Stimulated activated CD8-positive, alpha-beta memory T cell treated with anti-CD3 and anti-CD28 coated beads, Interleukin-15, amount 100 ng/mL, for 1 hour (primary cell): ENCODE measurements at regions not wholly inside any gene's neighbourhood (a gene's known extent, or its start where the extent isn't known, plus 50 kb on each side); places are given as distances from the start of the nearest gene placed in this dataset.

Experiments
- DNase-seq: peaks from one replicate; pipeline ENCODE4 v3.0.0-alpha.2; 2020; ENCODE audit warnings: low read depth

GRCh38 chr3:72299321-72299802 lies 514.4 kb upstream of the PROK2 start:
- no peak for DNase-seq

DNA sequence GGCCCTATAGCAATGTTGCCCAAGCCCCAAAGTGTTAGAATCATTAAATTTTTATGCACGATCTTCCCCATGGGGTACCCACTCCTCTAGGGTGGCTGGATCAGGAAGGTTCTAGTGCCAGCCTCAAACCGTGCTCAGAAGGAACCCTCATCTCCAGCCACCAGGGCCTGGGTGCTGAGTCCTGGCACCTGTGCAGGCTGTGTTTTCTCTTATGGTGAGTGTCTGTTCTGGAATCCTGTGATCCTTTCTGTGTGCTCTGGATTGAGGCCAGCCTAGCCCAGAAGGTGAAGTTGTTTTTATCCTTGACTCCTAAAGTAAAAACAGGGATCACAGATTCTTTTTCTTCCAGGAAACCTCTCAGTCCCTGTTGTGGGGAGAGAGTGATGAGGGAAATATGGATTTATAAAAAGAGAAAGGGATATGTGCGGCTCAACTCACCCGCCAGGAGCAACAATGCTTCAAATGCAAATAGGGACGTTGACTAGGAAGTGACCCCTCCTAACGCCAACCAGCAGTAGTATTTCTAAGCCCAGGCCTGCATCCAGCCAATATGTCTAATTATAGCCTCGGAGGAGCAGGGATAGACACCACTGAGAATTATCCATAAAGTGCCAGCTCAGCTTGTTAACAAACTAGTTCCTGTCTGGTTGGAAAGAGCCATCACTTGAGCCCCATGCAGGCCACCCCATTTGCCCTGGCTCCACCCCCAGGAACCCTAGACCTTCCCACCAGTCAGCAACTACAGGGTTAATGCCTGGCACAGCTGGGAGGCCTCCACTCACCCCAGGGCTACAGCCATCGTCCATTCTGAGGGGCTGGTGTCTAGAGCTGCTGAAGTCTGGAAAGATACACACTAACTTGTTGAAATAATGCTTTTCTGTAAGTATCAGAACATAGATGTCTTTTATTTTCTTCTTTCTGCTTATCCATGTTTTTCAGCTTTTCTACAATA lies 513.5 kb upstream of the PROK2 start:
- no peak for DNase-seq

DNA sequence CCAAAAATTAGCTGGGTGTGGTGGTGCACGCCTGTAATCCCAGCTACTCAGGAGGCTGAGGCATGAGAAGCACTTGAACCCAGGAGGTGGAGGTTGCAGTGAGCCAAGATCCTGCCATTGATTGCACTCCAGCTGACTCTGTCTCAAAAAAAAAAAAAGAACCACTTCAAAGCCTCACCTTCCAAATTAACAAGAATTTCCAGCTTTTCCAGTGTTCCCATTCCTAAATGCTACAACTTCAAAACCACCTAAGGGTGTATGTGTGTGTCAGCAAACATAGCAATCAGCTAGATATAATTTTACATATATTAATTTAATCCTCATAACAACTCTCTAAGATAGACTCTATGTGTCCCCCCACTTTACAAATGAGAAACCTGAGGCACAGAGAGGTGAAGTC lies 512.5 kb upstream of the PROK2 start:
- DNase-seq, result no peak

DNA sequence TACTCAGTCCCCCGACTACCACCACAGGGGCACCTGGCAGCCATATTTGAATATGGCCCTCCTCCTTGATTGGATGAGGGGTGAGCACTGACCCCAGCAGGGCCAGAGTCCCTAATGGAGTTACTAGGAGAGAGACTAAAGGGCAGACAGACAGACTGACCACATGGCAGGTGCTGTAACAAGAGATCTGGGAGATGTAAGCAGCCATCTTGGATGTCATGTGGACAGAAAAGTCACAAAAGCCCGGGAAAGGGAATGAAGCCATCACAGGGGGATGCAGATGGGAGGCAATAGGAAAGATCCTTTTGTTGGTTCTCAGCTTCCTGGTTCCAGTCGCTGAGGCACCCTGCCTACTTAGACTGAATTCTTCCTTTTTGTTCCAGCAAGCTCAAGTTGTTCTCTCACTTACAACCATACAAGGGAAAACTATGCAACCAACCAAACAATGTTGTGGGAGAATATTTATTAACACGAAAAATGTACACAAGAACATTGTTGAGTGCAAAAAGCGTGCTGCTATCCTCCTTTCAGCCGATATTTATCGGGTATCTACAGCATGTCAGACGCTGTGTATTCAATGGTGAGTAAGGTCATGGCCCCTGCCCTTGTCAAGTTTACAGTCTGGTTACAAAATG lies 511.6 kb upstream of the PROK2 start:
- DNase-seq, result no peak

DNA sequence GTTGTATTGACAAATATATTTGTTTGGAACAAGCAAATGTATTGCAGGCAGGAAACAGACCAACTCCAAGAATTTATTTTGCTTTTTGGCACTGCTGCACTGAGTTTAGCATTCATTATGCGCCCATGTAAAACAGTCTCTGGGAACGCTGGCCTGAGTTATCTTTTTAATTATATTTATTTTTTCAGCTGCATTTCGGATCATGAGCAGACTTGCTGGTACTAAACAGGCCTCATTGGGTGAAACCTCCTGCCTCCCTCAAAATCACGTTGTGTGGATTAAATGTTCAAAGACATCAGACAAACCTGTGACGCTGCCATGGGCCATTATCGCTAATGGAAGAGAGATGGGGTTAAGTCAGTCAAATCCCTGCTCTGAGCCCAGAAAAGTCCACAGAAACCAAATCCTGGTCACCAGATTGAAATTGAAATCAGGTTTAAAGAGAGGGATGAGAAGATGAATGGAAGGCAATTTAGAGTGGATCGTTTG lies 511.1 kb upstream of the PROK2 start:
- no peak for DNase-seq

DNA sequence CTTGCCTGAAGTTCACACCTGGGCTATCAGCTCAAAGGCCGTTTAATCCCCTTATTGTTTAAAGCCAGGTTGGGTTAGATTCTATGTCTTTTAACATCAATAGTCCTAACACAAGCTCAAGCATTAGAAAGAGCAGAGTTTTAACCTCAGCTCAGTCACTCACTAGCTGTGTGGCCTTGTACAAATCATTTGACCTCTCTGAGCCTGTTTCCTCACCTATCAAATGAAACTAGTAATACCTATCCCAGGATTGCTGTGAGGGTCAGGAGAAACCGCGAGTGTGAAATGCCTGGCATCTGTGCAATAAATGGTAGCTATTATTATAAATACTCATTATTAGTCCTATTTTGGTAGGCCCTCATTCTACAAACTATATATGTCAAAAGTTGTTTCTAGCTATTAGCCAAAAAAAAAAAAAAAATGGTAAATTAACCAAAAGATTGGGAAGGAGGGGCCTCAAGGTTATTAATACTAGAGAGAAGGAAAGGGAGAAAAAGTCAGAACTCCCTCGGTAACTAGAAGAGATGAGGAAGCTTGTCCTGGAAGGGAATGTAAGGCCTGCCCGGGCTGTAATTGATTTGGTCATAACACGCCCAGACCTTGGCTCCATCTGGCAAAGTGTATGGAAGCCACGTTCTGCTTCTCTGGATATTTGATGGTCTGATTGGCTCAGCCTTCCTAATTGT lies 510.5 kb upstream of the PROK2 start:
- no peak for DNase-seq

GRCh38 chr3:72290859-72291638 lies 506.1 kb upstream of the PROK2 start:
- no peak for DNase-seq

DNA sequence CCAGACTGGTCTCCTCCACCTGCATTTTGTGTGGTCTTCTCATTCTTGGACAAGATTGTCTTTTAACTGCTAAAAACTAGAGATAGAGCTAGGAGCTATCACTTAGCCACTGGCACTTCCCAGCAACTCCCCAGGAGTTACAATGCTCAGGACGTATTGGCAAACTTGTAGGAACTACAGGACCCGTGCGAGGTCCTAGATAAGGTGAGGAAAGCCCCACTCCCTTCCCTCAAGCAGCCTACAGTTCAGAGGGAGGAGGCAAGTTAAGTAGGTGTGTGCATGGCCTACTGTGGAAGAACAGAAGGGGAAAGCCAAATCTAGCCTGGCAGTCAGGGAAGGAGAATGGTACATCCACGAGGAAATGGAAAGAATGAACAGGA lies 504.7 kb upstream of the PROK2 start:
- no peak for DNase-seq

GRCh38 chr3:72288955-72289691 lies 504.2 kb upstream of the PROK2 start:
- no peak for DNase-seq

- DNase-seq, result no peak
Observed at GRCh38 chr3:72287956-72288355, 503.0 kb upstream of the PROK2 start.

GRCh38 chr3:72285502-72285901 lies 500.6 kb upstream of the PROK2 start:
- no peak for DNase-seq

GRCh38 chr3:72284471-72284870 lies 499.5 kb upstream of the PROK2 start:
- DNase-seq, result no peak

DNA sequence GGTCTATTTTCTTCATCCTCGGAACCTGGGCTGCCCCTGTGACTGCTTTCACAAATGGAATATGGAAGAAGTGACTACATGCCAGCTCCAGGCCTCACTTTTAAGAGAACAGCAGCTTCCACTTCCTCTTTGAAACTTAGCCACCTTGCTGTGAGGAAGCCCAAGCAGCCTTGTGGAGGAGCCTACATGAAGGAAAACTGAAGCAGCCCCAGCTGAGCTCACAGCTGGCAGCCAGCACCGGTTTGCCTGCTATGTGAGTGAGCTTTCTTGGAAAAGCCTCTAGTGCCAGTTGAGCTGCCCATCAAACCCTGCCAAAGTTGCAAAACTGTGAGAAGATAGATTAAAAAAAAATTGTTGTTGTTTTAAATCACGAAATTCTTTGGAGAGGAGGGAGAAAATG lies 498.0 kb upstream of the PROK2 start:
- DNase-seq, result no peak

DNA sequence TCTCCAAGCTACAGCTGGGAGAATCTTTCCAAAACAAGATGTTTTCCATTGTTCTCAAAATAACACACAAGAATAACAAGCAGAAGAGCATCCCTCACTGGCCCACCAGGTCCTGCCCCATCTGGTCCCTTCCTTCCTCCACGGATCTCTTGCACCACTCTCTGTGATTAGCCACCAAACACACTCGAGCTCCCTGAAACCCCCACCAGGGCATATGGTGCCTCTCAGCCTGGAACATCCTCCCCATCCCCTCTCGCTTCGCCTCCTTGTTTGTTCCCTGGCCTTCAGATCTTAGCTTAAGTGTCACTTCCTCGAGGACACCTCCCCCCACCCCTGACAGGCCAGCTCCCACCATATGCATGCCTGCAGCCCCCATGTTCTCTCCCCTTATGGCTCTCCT lies 496.6 kb upstream of the PROK2 start:
- no peak for DNase-seq

DNA sequence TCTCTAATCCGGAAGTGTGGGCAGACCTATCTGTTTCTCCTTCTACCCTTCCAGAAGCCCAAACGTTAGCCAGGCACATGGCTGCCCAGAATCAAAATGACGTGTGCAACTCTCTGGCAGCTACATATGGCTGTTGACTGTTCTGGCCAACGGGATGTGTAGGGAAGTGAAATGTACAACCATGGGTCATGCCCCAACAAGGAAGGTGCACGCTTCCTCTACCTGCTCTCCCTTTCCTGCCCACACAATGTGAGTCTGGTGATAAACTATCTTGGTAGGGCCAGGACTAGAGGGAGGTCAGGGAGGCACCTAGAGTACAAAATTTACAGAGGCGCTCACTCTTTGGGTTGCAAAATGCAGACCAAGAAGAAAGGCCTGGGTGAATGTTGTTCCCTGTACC lies 495.9 kb upstream of the PROK2 start:
- no peak for DNase-seq

DNA sequence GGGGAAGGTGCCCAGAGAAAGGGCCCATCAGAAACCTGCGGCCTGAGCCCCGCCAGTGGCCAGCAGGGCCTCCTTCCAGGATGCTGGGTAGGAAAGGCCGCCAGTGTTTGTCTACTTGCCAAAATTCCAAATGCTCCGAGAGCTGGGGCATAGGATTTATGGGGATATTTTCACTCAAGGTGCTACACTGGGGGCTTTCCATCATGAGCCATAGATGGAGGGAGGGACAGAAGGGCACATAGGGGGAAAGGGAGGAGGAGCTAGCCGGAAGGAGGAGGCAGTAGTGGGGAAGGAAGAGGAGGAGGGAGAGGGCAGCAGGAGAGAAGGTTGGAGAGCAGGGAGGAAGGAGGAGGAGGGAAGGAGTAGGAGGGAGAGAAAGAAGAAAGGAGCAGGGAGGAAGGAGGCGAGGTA lies 494.7 kb upstream of the PROK2 start:
- DNase-seq, result no peak

DNA sequence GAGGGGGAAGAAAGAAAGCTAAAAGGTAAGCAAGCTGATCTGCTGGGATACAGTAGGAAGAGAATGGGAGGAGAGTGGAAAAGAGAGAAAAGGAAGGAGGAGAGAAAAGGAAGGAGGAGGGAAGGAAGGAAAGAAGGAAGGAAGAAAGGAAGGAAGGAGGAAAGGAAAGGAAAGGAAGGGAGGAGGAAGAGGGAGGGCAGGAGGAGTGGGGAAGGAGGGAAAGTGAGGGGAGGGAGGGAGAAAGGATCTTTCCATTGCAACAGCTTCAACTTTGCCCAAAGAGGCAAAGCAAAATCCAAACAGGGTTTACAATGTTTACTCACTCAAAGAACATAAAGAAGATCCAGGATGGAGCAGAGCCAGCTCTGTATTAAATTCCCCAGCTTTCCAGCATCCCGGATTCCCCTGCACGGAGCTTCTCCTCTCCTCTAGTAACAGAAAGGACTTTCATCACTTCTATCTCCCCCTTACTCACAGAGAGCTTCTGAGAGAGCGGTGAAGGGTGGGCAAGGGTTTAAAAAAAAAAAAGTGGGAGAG lies 494.2 kb upstream of the PROK2 start:
- DNase-seq, result no peak

DNA sequence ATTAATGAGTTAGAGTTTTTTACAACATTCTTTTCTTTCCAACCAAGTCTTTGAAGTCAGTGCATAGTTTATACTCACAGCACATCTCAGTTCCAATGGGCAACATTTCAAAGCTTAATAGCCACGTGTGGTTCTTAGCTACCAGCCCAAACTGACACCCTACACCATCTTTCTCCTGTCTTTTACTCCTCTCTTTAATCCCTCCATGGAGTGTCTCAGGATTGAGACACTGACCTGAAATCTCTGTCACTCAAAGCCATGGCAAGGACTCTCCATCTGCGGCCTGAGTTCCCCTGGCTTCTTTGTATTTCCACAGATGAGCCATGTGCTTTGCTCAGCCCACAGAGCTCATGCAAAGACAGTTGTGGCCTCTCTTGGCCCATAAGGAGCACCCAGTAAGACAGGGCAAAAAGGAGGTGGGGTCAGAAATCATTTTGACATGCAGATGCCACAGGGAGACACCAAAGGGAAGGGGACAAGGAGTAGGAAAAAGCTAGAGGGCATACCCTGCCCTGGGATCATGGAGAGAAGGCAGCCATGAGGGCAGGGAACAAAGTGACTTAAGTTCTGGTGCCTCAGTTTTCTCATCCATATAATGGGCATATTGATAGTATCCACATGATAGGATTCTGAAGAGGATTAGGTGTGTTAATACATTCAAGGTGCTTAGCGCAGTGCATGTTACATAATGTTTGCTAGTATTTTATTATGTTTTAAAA lies 493.6 kb upstream of the PROK2 start:
- DNase-seq, result no peak

GRCh38 chr3:72277710-72278109 lies 492.8 kb upstream of the PROK2 start:
- no peak for DNase-seq

DNA sequence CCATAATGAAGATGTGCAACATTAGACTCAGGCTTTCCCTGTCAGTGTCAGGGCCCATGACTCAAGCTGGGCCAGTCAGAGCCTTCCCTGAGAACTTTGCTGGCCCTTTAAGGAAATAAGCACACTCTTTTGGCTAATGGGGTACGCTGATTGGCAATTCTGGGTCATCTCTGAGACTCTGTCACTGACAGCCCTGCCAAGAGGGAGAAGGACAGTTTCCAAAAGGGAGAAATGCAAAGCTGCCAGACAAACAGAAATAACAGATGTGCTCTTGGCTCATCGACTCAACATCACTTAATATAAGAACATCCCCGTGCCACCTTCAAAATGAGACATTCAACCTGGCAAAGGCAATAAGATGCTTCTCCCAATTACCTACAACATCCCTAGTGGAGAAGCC lies 491.9 kb upstream of the PROK2 start:
- no peak for DNase-seq
